HCT116 (cell line): ENCODE measurements at regions not wholly inside any gene's neighbourhood (a gene's known extent, or its start where the extent isn't known, plus 50 kb on each side); places are given as distances from the start of the nearest gene placed in this dataset.

Experiments used
- ATAC-seq: fragments of 200-7000 bp; cut with Tn5 transposase; 2 replicates; pipeline ENCODE4 v1.9.1; 2020; ENCODE audit warnings: mild to moderate bottlenecking, moderate library complexity
- BruUV-seq: library from RNA; stranded (reverse); fragments of 400-500 nt; replicated peaks from 2 replicates; lab custom pipeline; 2021; lab: Mats Ljungman, UMichigan
- CTCF ChIA-PET: fragments of 300-600 bp; sonication (Branson Sonifier 250); formaldehyde crosslinking; loops from one replicate; lab custom pipeline; 2021; ENCODE audit warnings: antibody characterized with exemption; lab: Charles Lee
- POLR2A ChIA-PET: fragments of 300-600, 350-600 bp; sonication (Branson Sonifier 250); formaldehyde crosslinking; loops from one replicate; lab custom pipeline; 2021; ENCODE audit warnings: antibody characterized with exemption; lab: Charles Lee
- RAD21 ChIA-PET, 2 experiments: fragments of 300-600 bp; sonication (Branson Sonifier 250); formaldehyde crosslinking; loops; one replicate each; lab custom pipeline; 2023; ENCODE audit warnings: low total read pairs in 2 of 2; ENCODE audit not compliant: uncharacterized antibody in 2 of 2, unreplicated experiment in 2 of 2, low non-redundant PET in 1 of 2; lab: Charles Lee
- DNase-seq: peaks from one replicate; pipeline ENCODE4 v3.0.0-alpha.2; 2010; ENCODE audit warnings: low read depth, low spot score
- H2AFZ ChIP-seq: fragments of 200-600 bp; shearing (Covaris generic), sonication (generic); 2 replicates; pipeline ENCODE4 v1.6.1; 2017; ENCODE audit warnings: low read depth, mixed run types, mixed read lengths, antibody characterized with exemption, low read length; ENCODE audit not compliant: poor library complexity, severe bottlenecking
- H3K27ac ChIP-seq: 2 replicates; pipeline ENCODE4 v1.5.1; 2012; ENCODE audit warnings: low read depth, low read length
- H3K27me3 ChIP-seq: fragments of 200-600 bp; sonication (generic); 2 replicates; pipeline ENCODE4 v1.6.1; 2016; ENCODE audit warnings: mixed run types, low read length, mixed read lengths; ENCODE audit not compliant: insufficient read depth
- H3K36me3 ChIP-seq, 2 experiments: fragments of 200-500 bp in 1 of 2; fragments of 200-600 bp in 1 of 2; sonication (Bioruptor generic) in 1 of 2; sonication (generic) in 1 of 2; 2 replicates each; pipeline versions ENCODE4 v1.5.1 to v1.6.1; 2014 to 2016; ENCODE audit warnings: low read length in 2 of 2, inconsistent platforms in 1 of 2, mixed read lengths in 1 of 2, mixed run types in 1 of 2; ENCODE audit not compliant: insufficient read depth in 2 of 2, control insufficient read depth in 1 of 2
- H3K4me1 ChIP-seq, 2 experiments: fragments of 200-600 bp in 1 of 2; sonication (generic) in 1 of 2; 2 replicates each; pipeline versions ENCODE4 v1.5.1 to v1.6.1; 2012 to 2017; ENCODE audit warnings: low read length in 2 of 2, inconsistent platforms in 1 of 2, mild to moderate bottlenecking in 1 of 2, mixed read lengths in 1 of 2, mixed run types in 1 of 2, moderate library complexity in 1 of 2; ENCODE audit not compliant: insufficient read depth in 2 of 2, control insufficient read depth in 1 of 2
- H3K4me2 ChIP-seq: fragments of 200-600 bp; sonication (generic); 2 replicates; pipeline ENCODE4 v1.6.1; 2017; ENCODE audit warnings: mixed run types, low read length, mixed read lengths
- H3K4me3 ChIP-seq, 2 experiments: fragments of 200-600 bp in 1 of 2; sonication (generic) in 1 of 2; replicated peaks in 1 of 2; 2 replicates each; pipeline ENCODE4 v1.5.1; 2011 to 2016; ENCODE audit warnings: low read length in 2 of 2, control low read depth in 1 of 2, low read depth in 1 of 2, mild to moderate bottlenecking in 1 of 2, mixed read lengths in 1 of 2, mixed run types in 1 of 2
- H3K79me2 ChIP-seq: fragments of 200-600 bp; sonication (generic); 2 replicates; pipeline ENCODE4 v1.6.1; 2017; ENCODE audit warnings: mild to moderate bottlenecking, mixed run types, low read length, moderate library complexity, mixed read lengths; ENCODE audit not compliant: insufficient read depth
- H3K9ac ChIP-seq: fragments of 200-600 bp; sonication (generic); 2 replicates; pipeline ENCODE4 v1.6.1; 2016; ENCODE audit warnings: low read length, mixed read lengths
- H3K9me2 ChIP-seq: fragments of 200-600 bp; sonication (generic), shearing (Covaris generic); 2 replicates; pipeline ENCODE4 v1.6.1; 2017; ENCODE audit warnings: mixed run types, mild to moderate bottlenecking, moderate library complexity; ENCODE audit not compliant: insufficient read depth
- H3K9me3 ChIP-seq, 2 experiments: fragments of 200-500 bp in 1 of 2; fragments of 200-600 bp in 1 of 2; sonication (Bioruptor generic) in 1 of 2; sonication (generic) in 1 of 2; 2 replicates each; pipeline ENCODE4 v1.6.1; 2014 to 2017; ENCODE audit warnings: low read length in 2 of 2, mixed read lengths in 2 of 2, inconsistent platforms in 1 of 2, low read depth in 1 of 2, mild to moderate bottlenecking in 1 of 2, mixed run types in 1 of 2, moderate library complexity in 1 of 2; ENCODE audit not compliant: control insufficient read depth in 1 of 2, insufficient read depth in 1 of 2
- H4K20me1 ChIP-seq: fragments of 200-600 bp; sonication (generic), shearing (Covaris generic); 2 replicates; pipeline ENCODE4 v1.6.1; 2017; ENCODE audit warnings: mixed run types, mild to moderate bottlenecking, moderate library complexity; ENCODE audit not compliant: insufficient read depth
- ATF3 ChIP-seq: IDR thresholded peaks from 2 replicates; pipeline ENCODE4 v1.6.1; 2012
- CBX3 ChIP-seq: IDR thresholded peaks from 2 replicates; pipeline ENCODE4 v1.6.1; 2012; ENCODE audit warnings: low read depth
- CTCF ChIP-seq, 3 experiments: fragments of 200-600 bp in 1 of 3; sonication (generic) in 1 of 3; IDR thresholded peaks in 2 of 3; conservative IDR thresholded peaks in 1 of 3; 2 replicates each; pipeline ENCODE4 v1.5.1; 2012 to 2017; ENCODE audit warnings: low read depth in 2 of 3, low read length in 2 of 3, antibody characterized with exemption in 1 of 3, borderline replicate concordance in 1 of 3, control low read depth in 1 of 3, mild to moderate bottlenecking in 1 of 3, mixed read lengths in 1 of 3, mixed run types in 1 of 3, moderate library complexity in 1 of 3; ENCODE audit not compliant: insufficient read depth in 1 of 3
- EGR1 ChIP-seq: IDR thresholded peaks from 2 replicates; pipeline ENCODE4 v1.6.1; 2012; ENCODE audit warnings: low read depth
- ELF1 ChIP-seq: IDR thresholded peaks from 2 replicates; pipeline ENCODE4 v1.6.1; 2012; ENCODE audit warnings: low read depth, borderline replicate concordance
- EZH2 ChIP-seq: fragments of 200-600 bp; sonication (generic); IDR thresholded peaks from 2 replicates; pipeline ENCODE4 v1.6.1; 2017; ENCODE audit warnings: antibody characterized with exemption, mixed run types
- EZH2phosphoT487 ChIP-seq: fragments of 200-600 bp; IDR thresholded peaks from 2 replicates; pipeline ENCODE4 v1.6.1; 2018; ENCODE audit warnings: antibody characterized with exemption, borderline replicate concordance
- FOSL1 ChIP-seq: IDR thresholded peaks from 2 replicates; pipeline ENCODE4 v1.6.1; 2012; ENCODE audit warnings: low read depth
- JUND ChIP-seq: IDR thresholded peaks from 2 replicates; pipeline ENCODE4 v1.6.1; 2012
- POLR2A ChIP-seq: IDR thresholded peaks from 2 replicates; pipeline ENCODE4 v1.7.0; 2011; ENCODE audit warnings: borderline replicate concordance; ENCODE audit not compliant: insufficient read depth, insufficient read length; ENCODE audit errors: extremely low read depth
- REST ChIP-seq: IDR thresholded peaks from 2 replicates; pipeline ENCODE4 v1.6.1; 2012; ENCODE audit warnings: low read depth
- SP1 ChIP-seq: IDR thresholded peaks from 2 replicates; pipeline ENCODE4 v1.6.1; 2012; ENCODE audit warnings: low read depth
- SRF ChIP-seq: IDR thresholded peaks from 2 replicates; pipeline ENCODE4 v1.6.1; 2012; ENCODE audit warnings: low read depth
- TCF7L2 ChIP-seq: IDR thresholded peaks from 2 replicates; pipeline ENCODE4 v1.7.0; 2011; ENCODE audit warnings: borderline replicate concordance, inconsistent platforms; ENCODE audit not compliant: insufficient read depth, insufficient read length; ENCODE audit errors: extremely low read depth
- YY1 ChIP-seq: IDR thresholded peaks from 2 replicates; pipeline ENCODE4 v1.6.1; 2011; ENCODE audit warnings: low read length, low read depth, moderate library complexity, mild to moderate bottlenecking; ENCODE audit not compliant: insufficient replicate concordance; ENCODE audit errors: extremely low read depth
- ZNF274 ChIP-seq: fragments of 200-500 bp; sonication (Bioruptor generic); IDR thresholded peaks from 2 replicates; pipeline ENCODE4 v1.6.1; 2014; ENCODE audit warnings: mild to moderate bottlenecking, low read depth, low read length, inconsistent platforms
- intact Hi-C: fragments of 100-400 bp; cut with micrococcal nuclease; formaldehyde crosslinking; loops from 2 replicates; pipeline ENCODE4 v1.10.0; 2022

GRCh38 chr18:61136711-61137251 is 196.4 kb upstream of the CDH20 start:
- ATAC-seq (no peak), DNase-seq (no peak)
- Histone ChIP-seq H3K79me2 (no peaks in the 10 kb centered on the region), H3K4me2 (no peak overlapping the region), H3K9ac (no peak overlapping the region), H3K36me3 (no peaks in the 10 kb centered on the region), H4K20me1 (no peaks in the 10 kb centered on the region), H3K4me3 (no peak overlapping the region), H3K27me3 (peaks cover 5% of the 10 kb centered on the region; the same call in 1 of the 2 replicates), H3K9me2 (no peaks in the 10 kb centered on the region), H3K9me3 (no peaks in the 10 kb centered on the region), H3K27ac (no peak overlapping the region)
- intact Hi-C loops, result no loop called here
- ChIA-PET RAD21 (no interaction called here), CTCF (no interaction called here)
- TF ChIP-seq POLR2A, result no peak
- no peak for TF ChIP-seq ATF3
- TF ChIP-seq SRF, result no peak
- no peak for TF ChIP-seq JUND
- TF ChIP-seq EZH2, result no peak
- TF ChIP-seq CBX3, result no peak
- TF ChIP-seq CTCF (IDR thresholded peaks at IDR 0.05 in 2 of 3, conservative IDR thresholded peaks at IDR 0.05 in 1 of 3; ENCODE audit: borderline replicate concordance in 1 of 3, insufficient read depth in 1 of 3, low read depth in 2 of 3, low read length in 2 of 3), result no peak
- TF ChIP-seq, all 23 proteins: peak for 0
- Histone ChIP-seq H3K4me1 (no peaks in the 10 kb centered on the region), H2AFZ (no peak overlapping the region)
- POLR2A ChIA-PET, result no interaction called here
- no TSS peak for BruUV-seq

- ChIA-PET CTCF (no interaction called here), RAD21 (no interaction called here), POLR2A (no interaction called here)
- Histone ChIP-seq H3K27me3 (no peaks in the 10 kb centered on the region), H4K20me1 (no peaks in the 10 kb centered on the region), H3K4me3 (no peak overlapping the region), H3K79me2 (no peaks in the 10 kb centered on the region), H3K36me3 (no peaks in the 10 kb centered on the region), H3K4me2 (no peak overlapping the region), H3K9me3 (no peaks in the 10 kb centered on the region), H3K9me2 (no peaks in the 10 kb centered on the region), H3K9ac (no peak overlapping the region), H3K4me1 (no peaks in the 10 kb centered on the region), H2AFZ (no peak overlapping the region), H3K27ac (no peak overlapping the region)
- intact Hi-C loops, result no loop called here
- no peak for ATAC-seq
- BruUV-seq, result no TSS peak
- no peak for DNase-seq
- no peak for TF ChIP-seq TCF7L2
- TF ChIP-seq EZH2phosphoT487, result no peak
- no peak for TF ChIP-seq YY1
- TF ChIP-seq ATF3, result no peak
- no peak for TF ChIP-seq EGR1
- TF ChIP-seq EZH2, result no peak
- TF ChIP-seq SP1, result no peak
- no peak for TF ChIP-seq ELF1
- no peak for TF ChIP-seq REST
- TF ChIP-seq ZNF274, result no peak
- TF ChIP-seq CBX3, result no peak
- TF ChIP-seq FOSL1, result no peak
- no peak for TF ChIP-seq JUND
Measured at GRCh38 chr18:61141691-61142090, 191.5 kb upstream of the CDH20 start.
